HepG2 (cell line): ENCODE measurements at regions not wholly inside any gene's neighbourhood (a gene's known extent, or its start where the extent isn't known, plus 50 kb on each side); places are given as distances from the start of the nearest gene placed in this dataset.

Experiments
- ATAC-seq: fragments of 200-7000 bp; cut with Tn5 transposase; 3 replicates; pipeline ENCODE4 v1.9.1; 2020; ENCODE audit warnings: mild to moderate bottlenecking, moderate library complexity
- BruUV-seq: library from RNA; stranded (reverse); fragments of 400-500 nt; replicated peaks from 2 replicates; lab custom pipeline; 2021; lab: Mats Ljungman, UMichigan
- CTCF ChIA-PET: fragments of 300-600 bp; formaldehyde crosslinking; extraction: SDS; loops from one replicate; lab custom pipeline; 2021; ENCODE audit warnings: low total read pairs, inconsistent platforms, low intra/inter-chr PET ratio; lab: Yijun Ruan, JAX
- POLR2A ChIA-PET: fragments of 350-600 bp; sonication (Branson Sonifier 250); formaldehyde crosslinking; loops from one replicate; lab custom pipeline; 2020; ENCODE audit warnings: antibody characterized with exemption, inconsistent platforms; lab: Yijun Ruan, JAX
- DNase-seq: peaks from one replicate; pipeline ENCODE4 v3.0.0-alpha.2; 2015; ENCODE audit warnings: low spot score
- FAIRE-seq: peaks from 3 replicates; lab custom pipeline; 2011; peaks lifted over from hg19 to GRCh38; lab: Jason Lieb, UNC
- H2AFZ ChIP-seq: one replicate; pipeline ENCODE4 v1.6.1; 2011; ENCODE audit warnings: low read length, inconsistent platforms
- H3K27ac ChIP-seq: fragments of 300-600 bp; 3 replicates; pipeline ENCODE4 v1.8.0; 2011; ENCODE audit warnings: mixed run types, mild to moderate bottlenecking, mixed read lengths, low read length, inconsistent platforms; ENCODE audit not compliant: insufficient read depth; ENCODE audit errors: extremely low read length
- H3K27me3 ChIP-seq, 2 experiments: fragments of 200-600 bp in 1 of 2; 2 replicates in 1 of 2; 3 replicates in 1 of 2; pipeline versions ENCODE4 v1.6.0 to v1.8.0; 2011; ENCODE audit warnings: low read length in 2 of 2, mild to moderate bottlenecking in 2 of 2, moderate library complexity in 2 of 2, inconsistent platforms in 1 of 2; ENCODE audit not compliant: insufficient read depth in 2 of 2, control insufficient read depth in 1 of 2
- H3K36me3 ChIP-seq, 2 experiments: fragments of 200-600 bp in 1 of 2; replicated peaks in 1 of 2; 2 replicates in 1 of 2; 3 replicates in 1 of 2; pipeline versions ENCODE4 v1.5.1 to v1.8.0; 2011; ENCODE audit warnings: low read length in 2 of 2, inconsistent platforms in 1 of 2; ENCODE audit not compliant: insufficient read depth in 2 of 2, control insufficient read depth in 1 of 2
- H3K4me1 ChIP-seq: 2 replicates; pipeline ENCODE4 v1.5.1; 2012; ENCODE audit warnings: low read length, inconsistent platforms; ENCODE audit not compliant: insufficient read depth
- H3K4me2 ChIP-seq: 2 replicates; pipeline ENCODE4 v1.6.0; 2011; ENCODE audit warnings: low read depth, low read length, inconsistent platforms
- H3K4me3 ChIP-seq, 3 experiments: fragments of 200-600 bp in 1 of 3; sonication (generic), shearing (Covaris generic) in 1 of 3; replicated peaks in 1 of 3; 2 replicates each; pipeline ENCODE4 v1.5.1; 2011 to 2016; ENCODE audit warnings: low read length in 3 of 3, inconsistent platforms in 2 of 3, low read depth in 2 of 3, mild to moderate bottlenecking in 2 of 3, control low read depth in 1 of 3, mixed read lengths in 1 of 3; ENCODE audit not compliant: insufficient read depth in 1 of 3
- H3K79me2 ChIP-seq: one replicate; pipeline ENCODE4 v1.6.1; 2011; ENCODE audit warnings: low read length, inconsistent platforms; ENCODE audit not compliant: insufficient read depth
- H3K9ac ChIP-seq: 2 replicates; pipeline ENCODE4 v1.6.0; 2011; ENCODE audit warnings: mild to moderate bottlenecking, low read depth, low read length, inconsistent platforms; ENCODE audit not compliant: insufficient read depth
- H3K9me3 ChIP-seq: 2 replicates; pipeline ENCODE4 v1.5.1; 2012; ENCODE audit warnings: mild to moderate bottlenecking, low read length
- H4K20me1 ChIP-seq: 2 replicates; pipeline ENCODE4 v1.6.0; 2011; ENCODE audit warnings: inconsistent platforms, mild to moderate bottlenecking, low read length, moderate library complexity; ENCODE audit not compliant: insufficient read depth
- DNMT3B ChIP-seq: conservative IDR thresholded peaks from 2 replicates; pipeline ENCODE4 v1.6.1; 2016; ENCODE audit warnings: missing biosample characterization, control low read depth
- GTF3A ChIP-seq: sonication (generic); formaldehyde crosslinking; conservative IDR thresholded peaks from 2 replicates; pipeline ENCODE4 v1.4.0; 2020; ENCODE audit warnings: mild to moderate bottlenecking, missing genetic modification reagents
- HIC2 ChIP-seq: sonication (generic); formaldehyde crosslinking; IDR thresholded peaks from 2 replicates; pipeline ENCODE4 v1.9.0; 2022; ENCODE audit warnings: low read depth, missing genetic modification reagents
- SNAI1 ChIP-seq: sonication (generic); formaldehyde crosslinking; IDR thresholded peaks from 2 replicates; pipeline ENCODE4 v1.5.0; 2020; ENCODE audit warnings: mild to moderate bottlenecking, missing genetic modification reagents, borderline replicate concordance
- SOX6 ChIP-seq, 2 experiments: fragments of 450-650 bp in 1 of 2; sonication (generic) in 1 of 2; formaldehyde crosslinking in 1 of 2; IDR thresholded peaks; 2 replicates each; pipeline versions ENCODE4 v1.4.0 to v1.6.1; 2017 to 2020; ENCODE audit warnings: antibody characterized with exemption in 1 of 2, mild to moderate bottlenecking in 1 of 2, missing genetic modification reagents in 1 of 2
- XBP1 ChIP-seq: sonication (generic); formaldehyde crosslinking; IDR thresholded peaks from 2 replicates; pipeline ENCODE4 v1.5.0; 2020; ENCODE audit warnings: missing genetic modification reagents
- ZNF670 ChIP-seq: sonication (generic); formaldehyde crosslinking; IDR thresholded peaks from 2 replicates; pipeline ENCODE4 v1.8.0; 2022; ENCODE audit warnings: mild to moderate bottlenecking, missing genetic modification reagents, borderline replicate concordance
- ZNF672 ChIP-seq: sonication (generic); formaldehyde crosslinking; IDR thresholded peaks from 2 replicates; pipeline ENCODE4 v1.8.1; 2022; ENCODE audit warnings: missing genetic modification reagents
- ZNF766 ChIP-seq: sonication (generic); formaldehyde crosslinking; IDR thresholded peaks from 2 replicates; pipeline ENCODE4 v1.5.0; 2020; ENCODE audit warnings: missing genetic modification reagents, borderline replicate concordance
- WGBS: methylation state at CpG from one replicate; pipeline ENCODE4 v1.1.6; 2017; ENCODE audit warnings: low lambda C conversion rate; 5-methylcytosine and 5-hydroxymethylcytosine counted together
- in situ Hi-C: cut with HindIII; loops from 2 replicates; pipeline ENCODE4 v1.10.0; 2017; ENCODE audit warnings: low pct_unique_long_range_greater_than_20kb; ENCODE audit not compliant: extremely low pct_ligation_motif_present
- intact Hi-C: fragments of 100-400 bp; cut with micrococcal nuclease; formaldehyde crosslinking; loops from one replicate; pipeline ENCODE4 v1.10.0; 2022; ENCODE audit not compliant: unreplicated experiment

- no peak for DNase-seq
- in situ Hi-C loops: no loop called here
- H3K4me3 ChIP-seq: no peak overlapping the region
- H3K27ac ChIP-seq: no peak overlapping the region
- TF ChIP-seq SOX6 (IDR thresholded peaks at IDR 0.05) (no peak), SOX6 (CRISPR knock-in tag; IDR thresholded peaks at IDR 0.05) (no peak), HIC2 (CRISPR knock-in tag) (no peak), ZNF672 (CRISPR knock-in tag) (no peak), ZNF766 (CRISPR knock-in tag) (no peak)
- TF ChIP-seq, all 625 proteins: peak for 0
- FAIRE-seq (no peak), ATAC-seq (no peak)
- CTCF ChIA-PET: no interaction called here
- Histone ChIP-seq H3K9me3 (no peaks in the 10 kb centered on the region), H3K79me2 (no peaks in the 10 kb centered on the region), H3K36me3 (no peaks in the 10 kb centered on the region), H3K9ac (no peak overlapping the region), H3K27me3 (no peaks in the 10 kb centered on the region; a peak in 1 of 5 replicates), H2AFZ (no peak overlapping the region), H4K20me1 (no peaks in the 10 kb centered on the region), H3K4me2 (no peak overlapping the region), H3K4me1 (no peaks in the 10 kb centered on the region)
- intact Hi-C loops: no loop called here
- 2% methylated on average over 2 of the region's 2 CpGs for WGBS
- POLR2A ChIA-PET: no interaction called here
- no TSS peak for BruUV-seq
These were observed 74.3 kb downstream of the SIPA1L2 start for GRCh38 chr1:232555494-232556210.

GRCh38 chr1:232554409-232554808, 75.5 kb downstream of the SIPA1L2 start:
- CTCF ChIA-PET: no interaction called here
- no peak overlapping the region for H3K27ac ChIP-seq
- H3K9ac ChIP-seq: no peak overlapping the region
- DNase-seq (no peak), ATAC-seq (no peak)
- no peaks in the 10 kb centered on the region for H3K4me1 ChIP-seq
- POLR2A ChIA-PET: no interaction called here
- no peaks in the 10 kb centered on the region for H3K79me2 ChIP-seq
- H3K9me3 ChIP-seq: no peaks in the 10 kb centered on the region
- H2AFZ ChIP-seq: no peak overlapping the region
- BruUV-seq: no TSS peak
- no peak overlapping the region for H3K4me2 ChIP-seq
- H3K36me3 ChIP-seq: no peaks in the 10 kb centered on the region
- no peak for TF ChIP-seq ZNF670
- no peak for TF ChIP-seq DNMT3B (CRISPR knock-in tag)
- TF ChIP-seq GTF3A (CRISPR knock-in tag): no peak
- TF ChIP-seq XBP1: no peak
- no peak for TF ChIP-seq SNAI1 (CRISPR knock-in tag)
- TF ChIP-seq, all 625 proteins: peak for 0
- WGBS: under 1% methylated on average over 6 of the region's 6 CpGs
- Histone ChIP-seq H3K27me3 (no peaks in the 10 kb centered on the region; a peak in 1 of 5 replicates), H3K4me3 (no peak overlapping the region), H4K20me1 (no peaks in the 10 kb centered on the region)
- intact Hi-C loops: no loop called here
- in situ Hi-C loops: no loop called here
- FAIRE-seq: no peak
